Esophagus muscularis mucosa (tissue), 4 donors: ENCODE measurements at regions not wholly inside any gene's neighbourhood (a gene's known extent, or its start where the extent isn't known, plus 50 kb on each side); places are given as distances from the start of the nearest gene placed in this dataset.

Experiments used
- DNase-seq: peaks from one replicate; pipeline ENCODE4 v3.0.0-alpha.2; 2017; ENCODE audit errors: extremely low spot score
- H3K27ac ChIP-seq, 4 donors: fragments of 200-600 bp; sonication (generic); replicated peaks in 1 of 4; 1 replicate in 3 of 4; 2 replicates in 1 of 4; pipeline ENCODE4 v1.5.1; 2016 to 2019; ENCODE audit warnings: mild to moderate bottlenecking in 1 of 4
- H3K27me3 ChIP-seq, 4 donors: fragments of 200-600 bp; sonication (generic); one replicate each; pipeline versions ENCODE4 v1.5.1 to v1.6.0; 2016 to 2019
- H3K36me3 ChIP-seq, 4 donors: fragments of 200-600 bp; sonication (generic); one replicate each; pipeline ENCODE4 v1.5.1; 2016 to 2019
- H3K4me1 ChIP-seq, 4 donors: fragments of 200-600 bp; sonication (generic); one replicate each; pipeline ENCODE4 v1.5.1; 2016 to 2019
- H3K4me3 ChIP-seq, 4 donors: fragments of 200-600 bp; sonication (generic); 1 replicate in 2 of 4; 2 replicates in 2 of 4; pipeline ENCODE4 v1.5.1; 2016 to 2019; ENCODE audit warnings: mild to moderate bottlenecking in 4 of 4, moderate library complexity in 1 of 4
- H3K9me3 ChIP-seq, 4 donors: fragments of 200-600 bp; sonication (generic); 1 replicate in 3 of 4; 2 replicates in 1 of 4; pipeline ENCODE4 v1.5.1; 2016 to 2019
- CTCF ChIP-seq, 3 experiments: fragments of 200-600 bp in 2 of 3; fragments of 450-650 bp in 1 of 3; sonication (generic) in 2 of 3; IDR thresholded peaks; one replicate each; pipeline ENCODE4 v1.5.1; 2017 to 2019; ENCODE audit warnings: antibody characterized with exemption in 3 of 3, mild to moderate bottlenecking in 2 of 3, moderate library complexity in 1 of 3
- EP300 ChIP-seq: sonication (generic); formaldehyde crosslinking; IDR thresholded peaks from one replicate; pipeline ENCODE4 v1.6.1; 2017; ENCODE audit warnings: antibody characterized with exemption
- POLR2A ChIP-seq: fragments of 450-650 bp; IDR thresholded peaks from one replicate; pipeline ENCODE4 v1.6.1; 2017; ENCODE audit warnings: antibody characterized with exemption, moderate library complexity, mild to moderate bottlenecking, low read depth
- POLR2AphosphoS5 ChIP-seq, 2 donors: sonication (generic); formaldehyde crosslinking; IDR thresholded peaks; one replicate each; pipeline ENCODE4 v1.6.1; 2017; ENCODE audit warnings: antibody characterized with exemption in 2 of 2
- WGBS: methylation state at CpG from one replicate; pipeline ENCODE4 v1.1.5; 2018; 5-methylcytosine and 5-hydroxymethylcytosine counted together
- intact Hi-C: fragments of 100-400 bp; cut with DNase I; formaldehyde crosslinking; loops from one replicate; pipeline ENCODE4 v1.15.1; 2023

GRCh38 chr13:94783489-94783888 lies 71.1 kb upstream of the SOX21 start:
- no peak for TF ChIP-seq POLR2AphosphoS5 (IDR thresholded peaks at IDR 0.05)
- TF ChIP-seq EP300 = no peak
- no peak for TF ChIP-seq POLR2A
- TF ChIP-seq CTCF (IDR thresholded peaks at IDR 0.05) = no peak
- H3K27me3 ChIP-seq = no peaks in the 10 kb centered on the region
- no peaks in the 10 kb centered on the region for H3K4me1 ChIP-seq
- peaks cover 0 to 8% (median 5%) of the 10 kb centered on the region in 4 donors for H3K9me3 ChIP-seq
- WGBS = 98% methylated on average over 3 of the region's 3 CpGs
- DNase-seq = no peak
- H3K36me3 ChIP-seq = no peaks in the 10 kb centered on the region
- H3K27ac ChIP-seq = no peak overlapping the region
- intact Hi-C loops = no loop called here
- H3K4me3 ChIP-seq = no peak overlapping the region

GRCh38 chr13:94780421-94780820 lies 68.1 kb upstream of the SOX21 start:
- Histone ChIP-seq H3K27me3 (no peaks in the 10 kb centered on the region), H3K4me1 (no peaks in the 10 kb centered on the region), H3K36me3 (no peaks in the 10 kb centered on the region), H3K4me3 (no peak overlapping the region), H3K27ac (no peak overlapping the region), H3K9me3 (peaks cover 0 to 8% (median 5%) of the 10 kb centered on the region in 4 donors)
- no peak for DNase-seq
- intact Hi-C loops = no loop called here
- 92% methylated on average over 4 of the region's 4 CpGs for WGBS
- TF ChIP-seq CTCF (IDR thresholded peaks at IDR 0.05) (no peak), EP300 (no peak), POLR2AphosphoS5 (IDR thresholded peaks at IDR 0.05) (no peak), POLR2A (no peak)

GRCh38 chr13:94778986-94779385 lies 66.6 kb upstream of the SOX21 start:
- no peak for DNase-seq
- Histone ChIP-seq H3K27ac (no peak overlapping the region), H3K36me3 (no peaks in the 10 kb centered on the region), H3K4me1 (no peaks in the 10 kb centered on the region), H3K27me3 (no peaks in the 10 kb centered on the region), H3K4me3 (no peak overlapping the region), H3K9me3 (peaks cover 0 to 8% (median 5%) of the 10 kb centered on the region in 4 donors)
- WGBS = 73% methylated on average over 5 of the region's 5 CpGs
- intact Hi-C loops = no loop called here
- TF ChIP-seq EP300 (no peak), POLR2AphosphoS5 (IDR thresholded peaks at IDR 0.05) (no peak), POLR2A (no peak), CTCF (IDR thresholded peaks at IDR 0.05) (no peak)

GRCh38 chr13:94778585-94778984 lies 66.2 kb upstream of the SOX21 start:
- no peak for DNase-seq
- H3K4me1 ChIP-seq = no peaks in the 10 kb centered on the region
- H3K27ac ChIP-seq = no peak overlapping the region
- H3K4me3 ChIP-seq = no peak overlapping the region
- H3K9me3 ChIP-seq = peaks cover 0 to 8% (median 5%) of the 10 kb centered on the region in 4 donors
- TF ChIP-seq EP300 (no peak), POLR2AphosphoS5 (IDR thresholded peaks at IDR 0.05) (no peak), POLR2A (no peak), CTCF (IDR thresholded peaks at IDR 0.05) (no peak)
- no peaks in the 10 kb centered on the region for H3K27me3 ChIP-seq
- no peaks in the 10 kb centered on the region for H3K36me3 ChIP-seq
- intact Hi-C loops = no loop called here

GRCh38 chr13:94776956-94777355 lies 64.6 kb upstream of the SOX21 start:
- TF ChIP-seq CTCF (IDR thresholded peaks at IDR 0.05) (no peak), EP300 (no peak), POLR2A (no peak), POLR2AphosphoS5 (IDR thresholded peaks at IDR 0.05) (no peak)
- DNase-seq = no peak
- peaks cover 0 to under 1% (median 0%) of the 10 kb centered on the region in 4 donors for H3K9me3 ChIP-seq
- H3K4me1 ChIP-seq = no peaks in the 10 kb centered on the region
- H3K36me3 ChIP-seq = no peaks in the 10 kb centered on the region
- 45% methylated on average over 1 of the region's 1 CpG for WGBS
- intact Hi-C loops = loop anchor here (2.0 kb wide), 1 partner anchor 20 kb away; no protein-coding TSS in a partner anchor
- H3K4me3 ChIP-seq = no peak overlapping the region
- H3K27me3 ChIP-seq = no peaks in the 10 kb centered on the region
- no peak overlapping the region for H3K27ac ChIP-seq
